Thymus (tissue), 11 donors: ENCODE measurements at regions not wholly inside any gene's neighbourhood (a gene's known extent, or its start where the extent isn't known, plus 50 kb on each side); places are given as distances from the start of the nearest gene placed in this dataset.
"Not testable (repeated sequence)": the region's sequence is repeated elsewhere in the genome, so short reads cannot be mapped to it uniquely, and the experiment has no call there.

ENCODE experiments used
- DNase-seq, 9 donors: peaks; one replicate each; pipeline ENCODE4 v3.0.0-alpha.2; 2013; ENCODE audit warnings: low spot score in 9 of 9, low read depth in 6 of 9, missing footprints in 1 of 9
- H3K27ac ChIP-seq, 2 donors: one replicate each; pipeline ENCODE4 v1.5.1; 2013; ENCODE audit warnings: control low read depth in 1 of 2, low read depth in 1 of 2, low read length in 1 of 2, mild to moderate bottlenecking in 1 of 2, moderate library complexity in 1 of 2
- H3K27me3 ChIP-seq, 2 donors: one replicate each; pipeline ENCODE4 v1.5.1; 2013; ENCODE audit warnings: low read length in 1 of 2; ENCODE audit not compliant: control insufficient read depth in 2 of 2, insufficient read depth in 1 of 2
- H3K36me3 ChIP-seq, 2 donors: one replicate each; pipeline ENCODE4 v1.5.1; 2013; ENCODE audit warnings: low read length in 1 of 2, mild to moderate bottlenecking in 1 of 2, moderate library complexity in 1 of 2; ENCODE audit not compliant: control insufficient read depth in 2 of 2, insufficient read depth in 2 of 2
- H3K4me1 ChIP-seq, 2 donors: one replicate each; pipeline ENCODE4 v1.5.1; 2013; ENCODE audit warnings: low read length in 2 of 2; ENCODE audit not compliant: control insufficient read depth in 2 of 2, insufficient read depth in 2 of 2
- H3K4me3 ChIP-seq, 2 donors: one replicate each; pipeline ENCODE4 v1.5.1; 2013; ENCODE audit warnings: low read length in 2 of 2, control low read depth in 1 of 2, mild to moderate bottlenecking in 1 of 2
- H3K9me3 ChIP-seq, 2 donors: one replicate each; pipeline ENCODE4 v1.5.1; 2013; ENCODE audit warnings: low read length in 1 of 2, mild to moderate bottlenecking in 1 of 2; ENCODE audit not compliant: control insufficient read depth in 2 of 2, insufficient read depth in 1 of 2
- WGBS: extraction: QIAGEN DNeasy Blood & Tissue Kit; methylation state at CpG from one replicate; pipeline ENCODE4 v1.1.7; 2013; 5-methylcytosine and 5-hydroxymethylcytosine counted together
- donor health status: healthy.

DNA sequence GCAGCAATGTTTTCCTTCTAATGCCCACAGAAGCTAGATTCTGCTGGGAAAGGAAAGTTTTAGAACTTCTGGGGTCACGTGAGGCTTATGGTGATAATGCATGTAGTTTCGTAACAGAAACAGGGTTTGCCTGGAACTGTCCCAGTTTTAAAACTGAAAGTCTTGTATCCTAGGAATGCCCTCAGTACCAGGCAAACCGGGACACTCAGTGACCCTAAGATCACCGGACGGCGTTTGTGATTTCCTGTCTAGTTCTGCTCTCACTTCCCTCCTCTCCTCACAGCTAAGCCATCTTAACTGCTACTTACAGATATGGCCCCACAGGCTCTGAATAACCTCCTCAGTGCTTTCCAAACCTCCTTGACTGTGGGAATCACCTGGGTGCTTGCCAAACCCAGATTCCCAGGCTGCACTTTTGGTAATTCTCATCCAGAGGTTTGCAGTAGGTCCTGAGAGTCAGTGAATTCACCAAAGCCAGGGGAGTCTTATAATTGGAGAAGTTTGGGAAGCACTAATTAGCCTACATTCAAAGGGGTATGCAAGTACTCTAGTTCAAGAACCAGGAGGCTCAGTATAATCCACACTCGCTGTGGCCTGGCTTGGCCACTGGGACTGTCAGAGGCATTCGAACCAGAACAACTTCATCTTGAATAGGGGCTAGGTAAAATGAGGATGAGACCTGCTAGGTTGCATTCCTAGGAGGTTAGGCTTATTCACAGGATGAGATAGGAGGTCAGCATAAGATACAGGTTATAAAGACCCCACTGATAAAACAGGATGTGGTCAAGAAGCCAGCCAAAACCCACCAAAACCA lies 231.6 kb upstream of the MYLIP start:
- 75% methylated on average over 8 of the region's 8 CpGs for WGBS
- H3K27ac ChIP-seq = no peak overlapping the region
- H3K4me1 ChIP-seq = peaks cover 0 to 2% of the 10 kb centered on the region in 2 donors
- H3K4me3 ChIP-seq = no peak overlapping the region
- no peaks in the 10 kb centered on the region for H3K36me3 ChIP-seq
- no peaks in the 10 kb centered on the region for H3K27me3 ChIP-seq
- no peaks in the 10 kb centered on the region for H3K9me3 ChIP-seq
- no peak for DNase-seq

GRCh38 chr6:15894973-15895725 lies 232.3 kb upstream of the DTNBP1 start:
- Histone ChIP-seq H3K9me3 (no peaks in the 10 kb centered on the region), H3K4me1 (no peaks in the 10 kb centered on the region), H3K4me3 (no peak overlapping the region), H3K27ac (no peak overlapping the region), H3K27me3 (no peaks in the 10 kb centered on the region), H3K36me3 (no peaks in the 10 kb centered on the region)
- 97% methylated on average over 4 of the region's 4 CpGs for WGBS
- DNase-seq = no peak

GRCh38 chr6:15893556-15894253 lies 230.9 kb upstream of the DTNBP1 start:
- H3K4me3 ChIP-seq = no peak overlapping the region
- H3K9me3 ChIP-seq = no peaks in the 10 kb centered on the region
- 76% methylated on average over 5 of the region's 5 CpGs for WGBS
- no peaks in the 10 kb centered on the region for H3K4me1 ChIP-seq
- H3K27ac ChIP-seq = no peak overlapping the region
- H3K36me3 ChIP-seq = no peaks in the 10 kb centered on the region
- H3K27me3 ChIP-seq = no peaks in the 10 kb centered on the region
- no peak for DNase-seq

- WGBS = 89% methylated on average over 1 of the region's 1 CpG
- H3K4me1 ChIP-seq = no peaks in the 10 kb centered on the region
- no peaks in the 10 kb centered on the region for H3K36me3 ChIP-seq
- no peaks in the 10 kb centered on the region for H3K9me3 ChIP-seq
- no peak for DNase-seq
- no peak overlapping the region for H3K4me3 ChIP-seq
- H3K27me3 ChIP-seq = no peaks in the 10 kb centered on the region
- no peak overlapping the region for H3K27ac ChIP-seq
These were observed 229.5 kb upstream of the DTNBP1 start for GRCh38 chr6:15892369-15892768.

GRCh38 chr6:15888798-15889772 lies 226.3 kb upstream of the DTNBP1 start:
- H3K4me1 ChIP-seq = no peaks in the 10 kb centered on the region
- H3K36me3 ChIP-seq = no peaks in the 10 kb centered on the region
- DNase-seq = no peak
- H3K27me3 ChIP-seq = no peaks in the 10 kb centered on the region
- H3K9me3 ChIP-seq = no peaks in the 10 kb centered on the region
- no peak overlapping the region for H3K4me3 ChIP-seq
- no peak overlapping the region for H3K27ac ChIP-seq
- WGBS = 96% methylated on average over 10 of the region's 10 CpGs

- no peaks in the 10 kb centered on the region for H3K36me3 ChIP-seq
- no peak for DNase-seq
- H3K27ac ChIP-seq = no peak overlapping the region
- H3K4me1 ChIP-seq = no peaks in the 10 kb centered on the region
- H3K9me3 ChIP-seq = no peaks in the 10 kb centered on the region
- H3K4me3 ChIP-seq = no peak overlapping the region
- 86% methylated on average over 10 of the region's 10 CpGs for WGBS
- no peaks in the 10 kb centered on the region for H3K27me3 ChIP-seq
These were observed 224.9 kb upstream of the DTNBP1 start for GRCh38 chr6:15887491-15888461.

DNA sequence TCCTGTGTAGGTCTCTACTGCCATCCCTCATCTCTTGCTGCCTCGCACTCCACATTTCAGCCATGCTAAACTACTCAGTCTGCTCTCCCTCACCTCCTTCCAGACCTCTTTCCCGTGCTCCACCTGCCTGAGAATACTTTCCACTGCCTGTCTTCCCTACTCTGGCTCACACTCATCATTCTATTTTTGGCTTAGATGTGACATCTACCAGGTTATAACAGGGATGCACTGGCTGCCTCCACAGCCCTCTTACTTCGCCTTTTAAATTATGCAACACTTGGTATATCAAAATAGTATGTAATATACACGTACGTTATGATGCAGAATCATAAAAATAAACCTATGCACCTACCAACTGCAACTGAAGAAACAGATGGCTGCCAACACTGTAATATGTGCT lies 222.8 kb upstream of the DTNBP1 start:
- no peaks in the 10 kb centered on the region for H3K9me3 ChIP-seq
- H3K27ac ChIP-seq = no peak overlapping the region
- no peak for DNase-seq
- H3K36me3 ChIP-seq = no peaks in the 10 kb centered on the region
- no peaks in the 10 kb centered on the region for H3K4me1 ChIP-seq
- H3K4me3 ChIP-seq = no peak overlapping the region
- H3K27me3 ChIP-seq = no peaks in the 10 kb centered on the region
- WGBS = 97% methylated on average over 5 of the region's 5 CpGs

DNA sequence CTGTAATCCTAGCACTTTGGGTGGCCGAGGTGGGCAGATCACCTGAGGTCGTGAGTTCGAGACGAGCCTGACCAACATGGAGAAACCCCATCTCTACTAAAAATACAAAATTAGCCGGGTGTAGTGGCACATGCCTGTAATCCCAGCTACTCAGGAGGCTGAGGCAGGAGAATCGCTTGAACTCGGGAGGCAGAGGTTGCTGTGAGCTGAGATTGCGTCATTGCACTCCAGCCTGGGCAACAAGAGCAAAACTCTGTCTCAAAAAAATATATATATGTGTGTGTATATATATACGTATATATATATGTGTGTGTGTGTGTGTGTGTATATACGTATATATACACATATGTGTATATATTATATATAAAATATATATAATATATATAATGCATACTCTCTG lies 220.8 kb upstream of the DTNBP1 start:
- H3K36me3 ChIP-seq, H3K27ac ChIP-seq, H3K27me3 ChIP-seq, H3K4me3 ChIP-seq, DNase-seq, H3K9me3 ChIP-seq: not testable (repeated sequence)
- WGBS = 98% methylated on average over 10 of the region's 10 CpGs
- peaks cover 0 to 10% of the 10 kb centered on the region in 2 donors for H3K4me1 ChIP-seq
